GM18507 (cell line): ENCODE measurements at regions not wholly inside any gene's neighbourhood (a gene's known extent, or its start where the extent isn't known, plus 50 kb on each side); places are given as distances from the start of the nearest gene placed in this dataset.
"Not testable (repeated sequence)": the region's sequence is repeated elsewhere in the genome, so short reads cannot be mapped to it uniquely, and the experiment has no call there.

Experiments
- DNase-seq: peaks from one replicate; pipeline ENCODE4 v3.0.0; 2011; ENCODE audit warnings: low read depth; ENCODE audit not compliant: insufficient read length; ENCODE audit errors: extremely low spot score
- FAIRE-seq: peaks from 2 replicates; lab custom pipeline; 2011; peaks lifted over from hg19 to GRCh38; lab: Jason Lieb, UNC

GRCh38 chr4:124085561-124086180, 626.9 kb downstream of the ANKRD50 start:
- DNase-seq (no peak), FAIRE-seq (no peak)

- FAIRE-seq = no peak
- DNase-seq = no peak
Observed at GRCh38 chr4:124090021-124090420, 622.5 kb downstream of the ANKRD50 start.

GRCh38 chr4:124092101-124092500, 620.4 kb downstream of the ANKRD50 start:
- DNase-seq = no peak
- FAIRE-seq = no peak

- FAIRE-seq = no peak
- DNase-seq = no peak
Observed at GRCh38 chr4:124092541-124092984, 620.0 kb downstream of the ANKRD50 start.

GRCh38 chr4:124095621-124096020, 616.9 kb downstream of the ANKRD50 start:
- DNase-seq (no peak), FAIRE-seq (no peak)

- FAIRE-seq = no peak
- DNase-seq = no peak
Observed at GRCh38 chr4:124096290-124096689, 616.2 kb downstream of the ANKRD50 start.

GRCh38 chr4:124097447-124097846, 615.1 kb downstream of the ANKRD50 start:
- no peak for DNase-seq

GRCh38 chr4:124104101-124104500, 608.4 kb downstream of the ANKRD50 start:
- no peak for DNase-seq

More at GRCh38 chr4:124097447-124097846, 615.1 kb downstream of the ANKRD50 start:
- FAIRE-seq = no peak

GRCh38 chr4:124104628-124105027, 607.9 kb downstream of the ANKRD50 start:
- DNase-seq = no peak
- no peak for FAIRE-seq

More at GRCh38 chr4:124104101-124104500, 608.4 kb downstream of the ANKRD50 start:
- no peak for FAIRE-seq

GRCh38 chr4:124105212-124105611, 607.3 kb downstream of the ANKRD50 start:
- DNase-seq (no peak), FAIRE-seq (no peak)

- FAIRE-seq = no peak
- DNase-seq = no peak
Observed at GRCh38 chr4:124111411-124111810, 601.1 kb downstream of the ANKRD50 start.

GRCh38 chr4:124111922-124112321, 600.6 kb downstream of the ANKRD50 start:
- no peak for DNase-seq
- no peak for FAIRE-seq

GRCh38 chr4:124118061-124118460, 594.5 kb downstream of the ANKRD50 start:
- FAIRE-seq = no peak
- no peak for DNase-seq

- no peak for DNase-seq
- FAIRE-seq = no peak
Observed at GRCh38 chr4:124121461-124121971, 591.0 kb downstream of the ANKRD50 start.

GRCh38 chr4:124123181-124123580, 589.4 kb downstream of the ANKRD50 start:
- FAIRE-seq = no peak
- no peak for DNase-seq

GRCh38 chr4:124123721-124124120, 588.8 kb downstream of the ANKRD50 start:
- FAIRE-seq = no peak

GRCh38 chr4:124131324-124131723, 581.2 kb downstream of the ANKRD50 start:
- not testable (repeated sequence) for DNase-seq, FAIRE-seq

More at GRCh38 chr4:124123721-124124120, 588.8 kb downstream of the ANKRD50 start:
- DNase-seq = no peak

GRCh38 chr4:124132161-124132560, 580.4 kb downstream of the ANKRD50 start:
- DNase-seq (no peak), FAIRE-seq (no peak)

GRCh38 chr4:124133753-124134152, 578.8 kb downstream of the ANKRD50 start:
- FAIRE-seq (no peak), DNase-seq (no peak)

GRCh38 chr4:124135409-124135813, 577.1 kb downstream of the ANKRD50 start:
- FAIRE-seq = no peak
- no peak for DNase-seq

GRCh38 chr4:124139044-124139443, 573.5 kb downstream of the ANKRD50 start:
- no peak for FAIRE-seq

More at GRCh38 chr4:124139044-124139443, 573.5 kb downstream of the ANKRD50 start:
- no peak for DNase-seq
